SK-N-SH treated with all-trans-retinoic acid at 6 μM for 48 hours (cell line): ENCODE measurements at regions not wholly inside any gene's neighbourhood (a gene's known extent, or its start where the extent isn't known, plus 50 kb on each side); places are given as distances from the start of the nearest gene placed in this dataset.

ENCODE experiments used
- ATAC-seq: fragments of 200-7000 bp; cut with Tn5 transposase; 3 replicates; pipeline ENCODE4 v1.9.1; 2020; ENCODE audit warnings: mild to moderate bottlenecking, moderate library complexity
- ARNTL ChIP-seq: fragments of 450-650 bp; formaldehyde crosslinking; IDR thresholded peaks from 2 replicates; pipeline ENCODE4 v1.5.0; 2020; ENCODE audit warnings: low read depth, mild to moderate bottlenecking, moderate library complexity, borderline replicate concordance
- BACH2 ChIP-seq: fragments of 250-450 bp; sonication (Bioruptor Pico); IDR thresholded peaks from 2 replicates; pipeline ENCODE4 v1.9.0; 2021; ENCODE audit warnings: mild to moderate bottlenecking, borderline replicate concordance
- CSDC2 ChIP-seq: fragments of 250-450 bp; sonication (Bioruptor Pico); IDR thresholded peaks from 2 replicates; pipeline ENCODE4 v1.5.0; 2020; ENCODE audit warnings: mild to moderate bottlenecking, moderate library complexity
- CSRNP3 ChIP-seq: fragments of 250-450 bp; sonication (Bioruptor Pico); IDR thresholded peaks from 2 replicates; pipeline ENCODE4 v1.5.1; 2021; ENCODE audit warnings: mild to moderate bottlenecking, moderate library complexity
- ESRRG ChIP-seq: fragments of 250-450 bp; sonication (Bioruptor Pico); IDR thresholded peaks from 2 replicates; pipeline ENCODE4 v1.6.1; 2021; ENCODE audit warnings: mild to moderate bottlenecking
- GLIS3 ChIP-seq: fragments of 250-450 bp; sonication (Bioruptor Pico); IDR thresholded peaks from 2 replicates; pipeline ENCODE4 v1.5.0; 2020; ENCODE audit warnings: mild to moderate bottlenecking, moderate library complexity
- ISL1 ChIP-seq: fragments of 250-450 bp; sonication (Bioruptor Pico); IDR thresholded peaks from 2 replicates; pipeline ENCODE4 v2.1.2; 2022; ENCODE audit warnings: mild to moderate bottlenecking, moderate library complexity
- OSR1 ChIP-seq: fragments of 250-450 bp; sonication (Bioruptor Pico); IDR thresholded peaks from 2 replicates; pipeline ENCODE4 v1.8.0; 2022; ENCODE audit warnings: moderate library complexity, mild to moderate bottlenecking, inconsistent platforms
- PATZ1 ChIP-seq: fragments of 250-450 bp; sonication (Bioruptor Pico); IDR thresholded peaks from 2 replicates; pipeline ENCODE4 v1.8.0; 2020; ENCODE audit warnings: mild to moderate bottlenecking, moderate library complexity, borderline replicate concordance
- PPARA ChIP-seq: fragments of 250-450 bp; sonication (Bioruptor Pico); IDR thresholded peaks from 2 replicates; pipeline ENCODE4 v1.5.0; 2020; ENCODE audit warnings: mild to moderate bottlenecking, borderline replicate concordance
- RARB ChIP-seq: fragments of 250-450 bp; sonication (Bioruptor Pico); IDR thresholded peaks from 2 replicates; pipeline ENCODE4 v1.8.0; 2021; ENCODE audit warnings: mild to moderate bottlenecking, moderate library complexity
- SNAI2 ChIP-seq: fragments of 250-450 bp; sonication (Bioruptor Pico); IDR thresholded peaks from 2 replicates; pipeline ENCODE4 v1.5.0; 2020; ENCODE audit warnings: mild to moderate bottlenecking, moderate library complexity
- TCF4 ChIP-seq: fragments of 250-450 bp; sonication (Bioruptor Pico); IDR thresholded peaks from 2 replicates; pipeline ENCODE4 v1.8.0; 2021; ENCODE audit warnings: mild to moderate bottlenecking, moderate library complexity, borderline replicate concordance
- TOX ChIP-seq: fragments of 250-450 bp; sonication (Bioruptor Pico); IDR thresholded peaks from 2 replicates; pipeline ENCODE4 v1.8.0; 2021; ENCODE audit warnings: mild to moderate bottlenecking, moderate library complexity, borderline replicate concordance
- ZC3H10 ChIP-seq: fragments of 250-450 bp; sonication (Bioruptor Pico); IDR thresholded peaks from 2 replicates; pipeline ENCODE4 v1.5.1; 2021; ENCODE audit warnings: mild to moderate bottlenecking, moderate library complexity
- ZFP3 ChIP-seq: fragments of 250-450 bp; sonication (Bioruptor Pico); IDR thresholded peaks from 2 replicates; pipeline ENCODE4 v1.5.0; 2020; ENCODE audit warnings: mild to moderate bottlenecking, moderate library complexity
- ZFP30 ChIP-seq: fragments of 450-650 bp; formaldehyde crosslinking; IDR thresholded peaks from 2 replicates; pipeline ENCODE4 v1.5.0; 2022; ENCODE audit warnings: mild to moderate bottlenecking, moderate library complexity
- ZNF565 ChIP-seq: fragments of 450-650 bp; formaldehyde crosslinking; conservative IDR thresholded peaks from 2 replicates; pipeline ENCODE4 v1.5.0; 2020; ENCODE audit warnings: low read depth, mild to moderate bottlenecking, moderate library complexity
- ZNF70 ChIP-seq: fragments of 450-650 bp; formaldehyde crosslinking; IDR thresholded peaks from 2 replicates; pipeline ENCODE4 v1.5.0; 2020; ENCODE audit warnings: mild to moderate bottlenecking, moderate library complexity
- ZNF8 ChIP-seq: fragments of 450-650 bp; formaldehyde crosslinking; IDR thresholded peaks from 2 replicates; pipeline ENCODE4 v1.5.0; 2020; ENCODE audit warnings: mild to moderate bottlenecking, moderate library complexity
- TF ChIP-seq, protein P1 (sequence below): fragments of 250-450 bp; sonication (Bioruptor Pico); IDR thresholded peaks from 2 replicates; pipeline ENCODE4 v1.5.0; 2020; ENCODE audit warnings: mild to moderate bottlenecking, moderate library complexity
- TF ChIP-seq, protein P2 (sequence below): fragments of 250-450 bp; sonication (Bioruptor Pico); IDR thresholded peaks from 2 replicates; pipeline ENCODE4 v1.8.0; 2021; ENCODE audit warnings: low read depth, mild to moderate bottlenecking, moderate library complexity, borderline replicate concordance
- TF ChIP-seq, protein P3 (sequence below): fragments of 250-450 bp; sonication (Bioruptor Pico); IDR thresholded peaks from 2 replicates; pipeline ENCODE4 v1.5.1; 2020; ENCODE audit warnings: low read depth, mild to moderate bottlenecking, moderate library complexity

DNA sequence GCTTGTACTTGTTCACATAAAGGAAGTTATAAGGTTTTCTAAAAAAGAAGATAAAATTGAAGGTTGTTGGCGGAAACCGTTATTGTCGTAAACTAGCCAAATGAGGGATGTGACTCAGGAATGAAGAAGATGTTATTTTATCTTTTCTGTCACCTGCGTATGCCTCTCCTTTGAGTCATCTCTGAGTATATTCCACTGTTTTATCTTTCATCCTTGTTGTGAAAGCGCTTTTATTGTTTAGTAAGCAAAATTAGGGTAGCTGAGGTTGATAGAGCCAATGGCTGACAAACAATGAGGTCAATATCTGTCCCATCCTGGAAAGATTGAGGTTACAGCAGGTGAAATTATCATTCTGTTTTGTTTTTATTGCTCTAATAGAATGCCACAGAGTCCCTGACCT, 105.0 kb downstream of the TUSC1 start:
- TF ChIP-seq ZFP3, result no peak
- ATAC-seq, result no peak

DNA sequence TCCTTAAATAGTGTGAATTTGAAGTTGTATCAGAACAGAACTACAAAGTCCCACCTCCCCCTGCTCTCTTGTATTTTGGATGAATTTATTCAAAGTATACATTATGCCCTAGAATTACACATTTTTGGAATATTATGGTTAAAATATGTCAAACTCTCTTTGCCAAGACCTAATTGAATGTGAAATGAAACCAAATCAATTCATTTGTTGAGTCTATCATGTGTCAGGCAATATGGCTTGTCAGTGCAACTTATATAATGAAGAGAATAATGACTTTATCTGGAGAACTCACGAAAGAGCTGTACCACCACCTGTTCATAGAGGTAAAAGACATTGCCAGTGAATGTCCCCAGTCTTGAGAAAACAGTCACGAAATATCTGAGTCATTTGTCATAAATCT, 106.8 kb downstream of the TUSC1 start:
- TF ChIP-seq, protein P1, sequence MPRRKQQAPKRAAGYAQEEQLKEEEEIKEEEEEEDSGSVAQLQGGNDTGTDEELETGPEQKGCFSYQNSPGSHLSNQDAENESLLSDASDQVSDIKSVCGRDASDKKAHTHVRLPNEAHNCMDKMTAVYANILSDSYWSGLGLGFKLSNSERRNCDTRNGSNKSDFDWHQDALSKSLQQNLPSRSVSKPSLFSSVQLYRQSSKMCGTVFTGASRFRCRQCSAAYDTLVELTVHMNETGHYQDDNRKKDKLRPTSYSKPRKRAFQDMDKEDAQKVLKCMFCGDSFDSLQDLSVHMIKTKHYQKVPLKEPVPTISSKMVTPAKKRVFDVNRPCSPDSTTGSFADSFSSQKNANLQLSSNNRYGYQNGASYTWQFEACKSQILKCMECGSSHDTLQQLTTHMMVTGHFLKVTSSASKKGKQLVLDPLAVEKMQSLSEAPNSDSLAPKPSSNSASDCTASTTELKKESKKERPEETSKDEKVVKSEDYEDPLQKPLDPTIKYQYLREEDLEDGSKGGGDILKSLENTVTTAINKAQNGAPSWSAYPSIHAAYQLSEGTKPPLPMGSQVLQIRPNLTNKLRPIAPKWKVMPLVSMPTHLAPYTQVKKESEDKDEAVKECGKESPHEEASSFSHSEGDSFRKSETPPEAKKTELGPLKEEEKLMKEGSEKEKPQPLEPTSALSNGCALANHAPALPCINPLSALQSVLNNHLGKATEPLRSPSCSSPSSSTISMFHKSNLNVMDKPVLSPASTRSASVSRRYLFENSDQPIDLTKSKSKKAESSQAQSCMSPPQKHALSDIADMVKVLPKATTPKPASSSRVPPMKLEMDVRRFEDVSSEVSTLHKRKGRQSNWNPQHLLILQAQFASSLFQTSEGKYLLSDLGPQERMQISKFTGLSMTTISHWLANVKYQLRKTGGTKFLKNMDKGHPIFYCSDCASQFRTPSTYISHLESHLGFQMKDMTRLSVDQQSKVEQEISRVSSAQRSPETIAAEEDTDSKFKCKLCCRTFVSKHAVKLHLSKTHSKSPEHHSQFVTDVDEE (CRISPR knock-in tag), result no peak
- TF ChIP-seq ZNF70 (CRISPR knock-in tag), result no peak
- TF ChIP-seq, protein P2, sequence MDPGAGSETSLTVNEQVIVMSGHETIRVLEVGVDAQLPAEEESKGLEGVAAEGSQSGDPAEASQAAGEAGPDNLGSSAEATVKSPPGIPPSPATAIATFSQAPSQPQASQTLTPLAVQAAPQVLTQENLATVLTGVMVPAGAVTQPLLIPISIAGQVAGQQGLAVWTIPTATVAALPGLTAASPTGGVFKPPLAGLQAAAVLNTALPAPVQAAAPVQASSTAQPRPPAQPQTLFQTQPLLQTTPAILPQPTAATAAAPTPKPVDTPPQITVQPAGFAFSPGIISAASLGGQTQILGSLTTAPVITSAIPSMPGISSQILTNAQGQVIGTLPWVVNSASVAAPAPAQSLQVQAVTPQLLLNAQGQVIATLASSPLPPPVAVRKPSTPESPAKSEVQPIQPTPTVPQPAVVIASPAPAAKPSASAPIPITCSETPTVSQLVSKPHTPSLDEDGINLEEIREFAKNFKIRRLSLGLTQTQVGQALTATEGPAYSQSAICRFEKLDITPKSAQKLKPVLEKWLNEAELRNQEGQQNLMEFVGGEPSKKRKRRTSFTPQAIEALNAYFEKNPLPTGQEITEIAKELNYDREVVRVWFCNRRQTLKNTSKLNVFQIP (CRISPR knock-in tag), result no peak
- TF ChIP-seq PPARA (CRISPR knock-in tag), result no peak
- no peak for TF ChIP-seq ESRRG (CRISPR knock-in tag)
- no peak for TF ChIP-seq TOX (CRISPR knock-in tag)
- TF ChIP-seq BACH2 (CRISPR knock-in tag), result no peak
- no peak for TF ChIP-seq OSR1 (CRISPR knock-in tag)
- no peak for TF ChIP-seq ZNF8 (CRISPR knock-in tag)
- no peak for TF ChIP-seq ARNTL (CRISPR knock-in tag)
- TF ChIP-seq ISL1 (CRISPR knock-in tag), result no peak
- no peak for TF ChIP-seq SNAI2 (CRISPR knock-in tag)
- TF ChIP-seq ZC3H10 (CRISPR knock-in tag), result no peak
- no peak for TF ChIP-seq GLIS3 (CRISPR knock-in tag)
- TF ChIP-seq ZFP30, result no peak
- TF ChIP-seq CSRNP3, result no peak
- TF ChIP-seq TCF4, result no peak
- no peak for TF ChIP-seq RARB (CRISPR knock-in tag)
- no peak for TF ChIP-seq ZFP3
- TF ChIP-seq ZNF565 (CRISPR knock-in tag), result no peak
- no peak for ATAC-seq

- TF ChIP-seq ESRRG (CRISPR knock-in tag) (no peak), BACH2 (CRISPR knock-in tag) (no peak), ZFP3 (no peak), ZNF70 (CRISPR knock-in tag) (no peak), CSDC2 (CRISPR knock-in tag) (no peak), OSR1 (CRISPR knock-in tag) (no peak), ZNF8 (CRISPR knock-in tag) (no peak)
- no peak for ATAC-seq
Observed at GRCh38 chr9:25570802-25571201, 107.4 kb downstream of the TUSC1 start.

GRCh38 chr9:25562101-25562500, 116.1 kb downstream of the TUSC1 start:
- ATAC-seq, result no peak
- no peak for TF ChIP-seq GLIS3 (CRISPR knock-in tag)
- TF ChIP-seq TOX (CRISPR knock-in tag), result no peak
- TF ChIP-seq, protein P3, sequence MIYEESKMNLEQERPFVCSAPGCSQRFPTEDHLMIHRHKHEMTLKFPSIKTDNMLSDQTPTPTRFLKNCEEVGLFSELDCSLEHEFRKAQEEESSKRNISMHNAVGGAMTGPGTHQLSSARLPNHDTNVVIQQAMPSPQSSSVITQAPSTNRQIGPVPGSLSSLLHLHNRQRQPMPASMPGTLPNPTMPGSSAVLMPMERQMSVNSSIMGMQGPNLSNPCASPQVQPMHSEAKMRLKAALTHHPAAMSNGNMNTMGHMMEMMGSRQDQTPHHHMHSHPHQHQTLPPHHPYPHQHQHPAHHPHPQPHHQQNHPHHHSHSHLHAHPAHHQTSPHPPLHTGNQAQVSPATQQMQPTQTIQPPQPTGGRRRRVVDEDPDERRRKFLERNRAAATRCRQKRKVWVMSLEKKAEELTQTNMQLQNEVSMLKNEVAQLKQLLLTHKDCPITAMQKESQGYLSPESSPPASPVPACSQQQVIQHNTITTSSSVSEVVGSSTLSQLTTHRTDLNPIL (CRISPR knock-in tag), result no peak
- no peak for TF ChIP-seq ARNTL (CRISPR knock-in tag)
- TF ChIP-seq ZC3H10 (CRISPR knock-in tag), result no peak
- TF ChIP-seq, protein P1 (CRISPR knock-in tag), result no peak
- no peak for TF ChIP-seq RARB (CRISPR knock-in tag)
- TF ChIP-seq CSRNP3, result no peak
- TF ChIP-seq PATZ1 (CRISPR knock-in tag), result no peak
- TF ChIP-seq TCF4, result no peak
- TF ChIP-seq ESRRG (CRISPR knock-in tag), result no peak
- no peak for TF ChIP-seq BACH2 (CRISPR knock-in tag)
- TF ChIP-seq PPARA (CRISPR knock-in tag), result no peak
